ENCODE measurements at regions not wholly inside any gene's neighbourhood (a gene's known extent, or its start where the extent isn't known, plus 50 kb on each side); places are given as distances from the start of the nearest gene placed in this dataset.
A peak's percentile ranks its signal among the peaks of the same experiment; 100 is the strongest.
"Not testable (repeated sequence)": the region's sequence is repeated elsewhere in the genome, so short reads cannot be mapped to it uniquely, and the experiment has no call there.

- no peak for ATAC-seq
- Histone ChIP-seq H3K36me3 (no peaks in the 10 kb centered on the region), H3K4me3 (no peak overlapping the region), H3K27me3 (no peaks in the 10 kb centered on the region), H3K27ac (no peak overlapping the region), H3K4me1 (no peaks in the 10 kb centered on the region), H3K9me3 (no peaks in the 10 kb centered on the region)
- WGBS, 4 donors: 63 to 78% (median 65%) methylated on average over 2 of the region's 2 CpGs
- intact Hi-C loops (cut with DNase I): no loop called here
- TF ChIP-seq POLR2A (IDR thresholded peaks at IDR 0.05) (no peak), CTCF (IDR thresholded peaks at IDR 0.05) (no peak)
- DNase-seq: no peak
Observed at GRCh38 chr11:22106566-22106965, 86.3 kb upstream of the ANO5 start.

- H3K4me1 ChIP-seq: peaks cover 0 to 15% (median 0%) of the 10 kb centered on the region in 12 donors
- H3K36me3 ChIP-seq: no peaks in the 10 kb centered on the region
- peak overlapping the region in 8 of 12 donors; percentile 15 to 73 (median 58) for H3K27ac ChIP-seq
- no peaks in the 10 kb centered on the region for H3K9me3 ChIP-seq
- 38 to 43% (median 41%) methylated on average over 3 of the region's 3 CpGs for WGBS, 4 donors
- no peak overlapping the region for H3K4me3 ChIP-seq
- intact Hi-C loops (cut with DNase I): loop anchor here in 1 of 10 donors (5.0 kb wide), 1 partner anchor 117 kb away; no protein-coding TSS in a partner anchor
- TF ChIP-seq POLR2A (IDR thresholded peaks at IDR 0.05) (no peak), CTCF (IDR thresholded peaks at IDR 0.05) (no peak)
- DNase-seq (peak in 3 of 5 donors; percentile 13 to 48 (median 32)), ATAC-seq (peak; percentile 92 to 99 (median 98))
- H3K27me3 ChIP-seq: no peaks in the 10 kb centered on the region
Observed at GRCh38 chr11:22115470-22116029, 77.3 kb upstream of the ANO5 start.

GRCh38 chr11:22127981-22128380, 64.9 kb upstream of the ANO5 start:
- peaks cover 0 to 44% (median 5%) of the 10 kb centered on the region in 12 donors for H3K9me3 ChIP-seq
- H3K27me3 ChIP-seq, ATAC-seq, H3K27ac ChIP-seq, H3K36me3 ChIP-seq, H3K4me3 ChIP-seq, H3K4me1 ChIP-seq, DNase-seq: not testable (repeated sequence)
- intact Hi-C loops (cut with DNase I): loop anchor here in 1 of 10 donors (10.0 kb wide), 1 partner anchor 193 kb away; no protein-coding TSS in a partner anchor
- WGBS, 4 donors: 80 to 84% (median 83%) methylated on average over 2 of the region's 2 CpGs

GRCh38 chr11:22130462-22131053, 62.3 kb upstream of the ANO5 start:
- H3K36me3 ChIP-seq: no peaks in the 10 kb centered on the region
- H3K27ac ChIP-seq: no peak overlapping the region
- H3K27me3 ChIP-seq: no peaks in the 10 kb centered on the region
- peaks cover 0 to 19% (median 2%) of the 10 kb centered on the region in 12 donors for H3K9me3 ChIP-seq
- TF ChIP-seq POLR2A (IDR thresholded peaks at IDR 0.05): no peak
- TF ChIP-seq CTCF (IDR thresholded peaks at IDR 0.05): peak; percentile 28 to 60 (median 47)
- WGBS, 4 donors: 46 to 65% (median 54%) methylated on average over 3 of the region's 3 CpGs
- DNase-seq: no peak
- intact Hi-C loops (cut with DNase I): loop anchor here in 6 of 10 donors (5.0 to 10.0 kb wide), 2 partner anchors 1483 to 1486 kb away; no protein-coding TSS in a partner anchor
- no peaks in the 10 kb centered on the region for H3K4me1 ChIP-seq
- no peak overlapping the region for H3K4me3 ChIP-seq
- ATAC-seq: peak in 3 of 4 donors; percentile 39 to 47 (median 45)

Measured in heart left ventricle (tissue), 16 donors.